ENCODE measurements at regions not wholly inside any gene's neighbourhood (a gene's known extent, or its start where the extent isn't known, plus 50 kb on each side); places are given as distances from the start of the nearest gene placed in this dataset.
A peak's percentile ranks its signal among the peaks of the same experiment; 100 is the strongest.
"Not testable (repeated sequence)": the region's sequence is repeated elsewhere in the genome, so short reads cannot be mapped to it uniquely, and the experiment has no call there.

DNA sequence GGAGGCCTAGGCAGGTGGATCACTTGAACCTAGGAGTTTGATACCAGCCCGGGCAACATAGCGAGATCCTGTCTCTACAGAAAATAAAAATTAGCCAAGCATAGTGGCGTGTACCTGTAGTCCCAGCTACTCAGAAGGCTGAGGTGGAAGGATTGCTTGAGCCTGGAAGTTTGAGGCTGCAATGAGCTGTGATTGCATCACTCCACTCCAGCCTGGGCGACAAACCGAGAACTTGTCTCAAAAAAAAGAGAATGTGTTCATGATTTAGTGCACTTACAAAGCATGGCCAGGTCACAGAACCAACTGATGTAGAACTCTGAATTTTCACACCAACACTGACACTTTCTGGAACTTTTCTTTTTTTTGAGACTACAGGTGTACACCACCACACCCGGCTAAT, 182.7 kb downstream of the ZFP64 start:
- DNase-seq (ENCODE audit: low spot score): no peak

DNA sequence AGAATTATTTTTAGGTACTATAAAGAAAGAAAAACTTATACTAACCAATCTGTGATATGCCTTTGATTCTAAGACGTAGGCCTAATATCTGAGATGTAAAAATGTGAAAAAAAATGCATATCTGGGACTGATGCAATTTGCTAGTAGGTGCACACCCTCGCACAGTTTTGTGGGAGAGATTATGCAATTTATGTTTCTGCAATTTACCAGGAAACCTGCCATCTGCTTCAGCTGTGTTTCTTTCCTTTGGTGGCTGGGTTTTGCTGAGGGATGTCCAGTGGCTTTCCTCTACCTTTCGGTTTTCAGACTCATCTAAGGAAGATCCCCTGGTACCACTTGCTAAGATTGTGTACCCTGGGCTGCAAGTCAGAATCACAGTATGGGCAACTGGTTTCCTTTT, 186.9 kb downstream of the ZFP64 start:
- DNase-seq (ENCODE audit: low spot score): peak; percentile 72

DNA sequence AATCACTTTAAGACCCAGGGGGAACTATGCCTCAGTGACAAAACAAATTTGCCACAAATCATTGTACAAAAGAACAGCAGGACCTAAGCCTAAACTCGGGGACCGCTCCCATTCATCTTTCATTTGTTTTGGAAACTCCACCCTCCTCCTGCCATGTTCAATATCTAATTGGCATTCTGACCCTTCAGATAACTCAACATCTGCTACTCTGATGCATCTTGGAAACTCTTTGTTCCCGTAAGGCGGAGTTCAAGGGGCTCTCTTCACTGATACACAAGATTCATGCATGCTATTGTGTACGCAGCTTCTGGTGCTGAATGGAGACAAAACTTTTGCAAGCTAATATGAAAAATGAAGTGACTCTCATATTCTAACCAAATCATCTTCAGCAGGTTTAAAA, 187.6 kb downstream of the ZFP64 start:
- no peak for DNase-seq (ENCODE audit: low spot score)

DNA sequence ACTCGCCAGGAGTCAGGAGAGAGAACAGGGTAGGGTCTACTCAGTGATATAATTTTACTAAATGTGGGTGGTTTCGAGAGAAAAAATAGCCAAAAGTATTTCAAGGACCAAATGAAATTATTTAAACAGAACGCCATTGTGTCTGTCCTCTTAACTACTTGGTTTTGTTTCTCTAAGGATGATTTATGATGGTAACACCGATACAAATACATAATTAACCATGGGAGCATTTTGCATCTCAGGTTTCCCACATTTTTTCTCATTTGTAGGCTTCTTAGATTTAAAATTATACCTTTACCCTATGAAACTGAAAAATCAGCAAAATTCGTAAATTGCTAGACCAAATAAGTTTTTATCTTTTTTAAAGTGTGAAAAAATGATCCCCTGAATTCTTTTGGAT, 188.2 kb downstream of the ZFP64 start:
- DNase-seq (ENCODE audit: low spot score): no peak

DNA sequence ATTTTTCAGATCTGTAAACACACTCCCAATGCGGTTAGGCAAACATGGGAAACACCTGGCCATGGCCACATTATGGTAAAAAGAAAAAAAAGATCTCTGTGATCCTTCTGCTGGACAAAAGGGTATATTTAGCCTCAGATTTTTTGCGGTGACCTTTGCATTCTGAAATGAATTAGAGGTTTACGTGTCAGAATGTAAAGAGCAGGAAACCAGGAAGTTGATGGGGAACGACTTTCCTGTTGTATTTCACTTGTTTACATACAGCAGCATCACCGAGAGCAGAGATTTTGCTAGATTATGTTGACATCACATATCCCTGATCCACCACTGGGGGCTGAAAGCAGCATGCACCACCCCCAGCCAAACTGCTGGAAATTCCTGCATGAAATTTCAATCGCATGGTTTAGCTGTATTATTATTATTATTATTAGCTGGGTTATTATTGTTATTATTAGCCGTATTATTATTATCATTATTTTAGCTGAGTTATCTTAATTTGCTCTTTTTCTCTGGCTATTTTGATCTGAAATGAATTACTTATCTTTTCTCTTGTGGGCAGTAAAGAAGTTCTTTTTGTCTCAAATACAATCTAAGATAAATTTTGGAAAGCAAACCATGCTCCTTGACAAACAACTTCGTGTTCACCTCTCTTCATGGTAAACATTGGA, 189.4 kb downstream of the ZFP64 start:
- DNase-seq (ENCODE audit: low spot score): no peak

DNA sequence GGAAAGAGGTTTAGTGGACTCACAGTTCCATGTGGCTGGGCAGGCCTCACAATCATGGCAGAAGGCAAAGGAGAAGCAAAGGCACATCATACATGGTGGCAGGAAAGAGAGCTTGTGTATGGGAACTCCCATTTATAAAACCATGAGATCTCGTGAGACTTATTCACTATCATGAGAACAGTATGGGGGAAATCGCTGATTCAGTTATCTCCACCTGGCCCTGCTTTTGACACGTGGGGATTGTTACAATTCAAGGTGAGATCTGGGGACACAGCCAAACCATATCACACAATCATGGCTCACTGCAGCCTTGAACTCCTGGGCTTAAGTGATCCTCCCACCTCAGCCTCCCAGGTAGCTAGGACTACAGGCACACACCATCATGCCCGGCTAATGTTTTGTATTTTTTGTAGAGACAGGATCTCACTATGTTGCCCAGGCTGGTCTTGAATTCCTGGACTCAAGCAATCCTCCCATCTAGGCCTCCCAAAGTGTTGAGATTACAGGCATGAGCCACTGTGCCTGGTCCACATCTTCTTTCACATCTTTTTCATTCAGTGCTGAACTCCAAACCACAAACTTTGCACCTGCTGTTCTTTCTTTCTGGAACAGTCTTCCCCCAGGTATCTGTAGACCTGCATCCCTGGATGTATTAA, 194.2 kb downstream of the ZFP64 start:
- not testable (repeated sequence) for DNase-seq (ENCODE audit: low spot score)

DNA sequence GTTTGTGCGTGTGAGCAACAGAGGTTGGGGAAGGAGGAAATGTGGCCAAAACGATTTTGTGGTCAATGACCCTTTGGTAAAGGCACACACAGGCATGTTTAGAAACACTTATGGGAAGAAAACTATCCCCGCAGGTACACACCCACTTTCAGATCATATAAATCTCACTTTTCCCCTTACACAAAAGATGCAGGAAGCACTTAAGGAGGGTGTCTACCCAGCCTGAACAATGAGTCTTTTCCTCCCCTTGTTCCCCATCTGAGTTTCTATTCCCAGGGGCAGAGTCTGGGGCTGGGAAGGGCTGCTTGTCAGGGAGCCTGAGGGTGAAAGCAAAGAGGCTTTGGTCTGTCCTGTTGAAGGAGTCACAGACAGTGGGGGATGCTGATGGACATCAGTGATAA, 193.2 kb upstream of the SALL4 start:
- DNase-seq (ENCODE audit: low spot score): no peak

DNA sequence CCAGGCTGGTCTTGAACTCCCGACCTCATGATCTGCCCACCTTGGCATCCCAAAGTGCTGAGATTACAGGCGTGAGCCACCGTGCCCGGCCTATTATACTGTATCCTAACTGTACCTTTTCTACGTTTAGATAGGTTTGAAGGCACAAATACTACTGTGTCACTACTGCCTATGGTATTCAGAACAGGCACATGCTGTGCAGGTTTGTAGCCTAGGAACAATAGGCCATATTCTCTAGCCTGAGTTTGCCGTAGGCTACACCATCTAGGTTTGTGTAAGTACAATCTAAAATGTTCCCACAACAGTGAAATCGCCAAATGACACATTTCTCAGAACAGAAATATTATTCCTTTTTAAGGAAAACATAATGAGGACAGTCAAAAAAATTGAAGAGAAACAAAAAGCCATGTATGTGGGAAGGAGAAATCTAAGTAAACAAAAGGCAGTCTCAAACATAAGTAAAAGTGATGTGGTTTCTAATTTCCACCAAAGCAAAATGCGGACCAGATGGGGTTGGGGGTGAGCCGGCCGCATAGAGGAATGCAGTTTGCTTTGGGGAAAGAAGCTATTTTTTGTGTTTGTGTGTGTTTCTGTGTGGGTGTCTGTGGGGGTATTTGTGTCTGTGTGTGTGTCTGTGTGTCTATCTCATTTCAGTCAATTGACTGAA, 192.6 kb upstream of the SALL4 start:
- DNase-seq (ENCODE audit: low spot score): no peak

DNA sequence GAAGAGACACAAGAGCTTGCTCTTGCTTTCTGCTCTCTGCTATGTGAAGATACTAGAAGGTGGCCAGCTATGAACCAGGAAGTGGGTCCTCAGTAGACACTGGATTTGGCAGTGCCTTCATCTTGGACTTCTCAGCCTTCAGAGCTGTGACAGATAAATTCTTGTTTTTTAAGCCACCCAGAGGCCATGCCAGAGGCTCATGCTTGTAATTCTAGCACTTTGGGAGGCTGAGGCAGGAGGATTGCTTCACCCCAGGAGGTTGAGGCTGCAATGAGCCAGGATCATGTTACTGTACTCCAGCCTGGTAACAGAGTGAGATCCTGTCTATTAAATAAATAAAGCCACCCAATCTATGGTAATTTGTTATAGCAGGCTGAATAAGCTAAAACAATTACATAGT, 185.5 kb upstream of the SALL4 start:
- no peak for DNase-seq (ENCODE audit: low spot score)

DNA sequence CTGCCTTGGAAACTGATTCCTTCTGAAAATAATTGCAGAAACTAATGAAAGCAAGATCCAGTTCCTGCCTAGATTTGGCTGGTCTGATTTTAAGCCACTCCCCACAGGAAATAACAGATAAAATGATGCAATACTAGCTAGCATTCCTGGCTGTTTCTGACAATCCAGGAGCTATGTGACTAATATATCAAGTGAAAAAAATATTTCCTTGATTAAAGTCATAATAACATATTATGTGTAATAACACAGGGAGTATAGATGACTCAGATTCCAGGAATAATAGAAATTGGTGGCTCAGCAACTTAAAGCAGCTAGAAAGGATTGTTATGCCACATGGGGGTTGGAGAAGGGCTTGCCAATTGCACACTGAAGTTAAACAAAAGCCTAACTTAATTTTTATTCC, 182.7 kb upstream of the SALL4 start:
- peak; percentile 92 for DNase-seq (ENCODE audit: low spot score)

DNA sequence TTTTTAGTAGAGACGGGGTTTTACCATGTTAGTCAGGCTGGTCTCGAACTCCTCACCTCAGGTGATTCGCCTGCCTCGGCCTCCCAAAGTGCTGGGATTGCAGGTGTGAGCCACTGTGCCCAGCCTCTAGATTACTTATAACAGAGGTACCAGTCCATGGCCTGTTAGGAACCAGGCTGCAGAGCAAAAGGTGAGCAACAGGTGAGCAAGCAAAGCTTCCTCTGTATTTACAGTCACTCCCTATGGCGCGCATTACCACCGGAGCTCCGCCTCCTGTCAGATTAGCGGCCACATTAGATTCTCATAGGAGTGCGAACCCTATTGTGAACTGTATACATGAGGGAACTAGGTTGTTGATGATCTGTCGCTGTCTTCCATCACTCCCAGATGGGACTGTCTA, 178.0 kb upstream of the SALL4 start:
- no peak for DNase-seq (ENCODE audit: low spot score)

DNA sequence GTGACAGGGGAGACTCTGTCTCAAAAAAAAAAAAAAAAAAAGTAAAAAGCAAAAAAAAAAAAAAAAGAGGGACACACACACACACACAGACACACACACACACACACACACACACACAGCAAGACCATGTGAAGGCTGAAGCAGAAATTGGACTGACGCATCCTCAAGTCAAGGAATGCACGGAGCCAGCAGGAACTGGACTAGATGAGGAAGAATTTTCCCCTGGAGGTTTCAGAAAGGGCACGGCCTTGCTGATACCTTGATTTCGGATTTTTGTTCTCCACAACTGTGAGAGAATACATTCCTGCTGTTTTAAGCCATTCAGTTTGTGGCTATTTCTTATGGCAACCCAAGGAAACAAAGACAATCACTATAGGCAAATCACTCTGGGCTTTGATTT, 176.9 kb upstream of the SALL4 start:
- DNase-seq (ENCODE audit: low spot score): no peak

DNA sequence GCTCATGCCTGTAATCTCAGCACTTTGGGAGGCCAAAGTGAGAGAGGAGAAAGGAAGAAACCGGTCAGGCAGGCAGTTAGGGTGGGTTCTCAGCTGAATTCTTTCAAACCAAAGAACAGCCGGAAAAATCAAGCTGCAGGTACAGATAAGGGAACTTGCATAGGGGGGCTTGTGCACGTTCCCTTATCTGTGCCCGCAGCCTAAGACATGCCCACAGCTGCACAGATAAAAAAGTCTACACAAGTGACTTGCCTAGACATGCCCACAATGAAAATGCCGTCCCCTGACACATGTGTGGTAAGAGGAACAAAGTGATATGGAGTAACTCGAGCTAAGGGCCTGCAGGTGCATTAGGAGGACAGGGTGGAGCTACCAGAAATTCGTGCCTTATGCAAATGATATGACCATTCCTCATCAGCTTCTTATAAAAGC, 175.8 kb upstream of the SALL4 start:
- DNase-seq (ENCODE audit: low spot score): no peak

DNA sequence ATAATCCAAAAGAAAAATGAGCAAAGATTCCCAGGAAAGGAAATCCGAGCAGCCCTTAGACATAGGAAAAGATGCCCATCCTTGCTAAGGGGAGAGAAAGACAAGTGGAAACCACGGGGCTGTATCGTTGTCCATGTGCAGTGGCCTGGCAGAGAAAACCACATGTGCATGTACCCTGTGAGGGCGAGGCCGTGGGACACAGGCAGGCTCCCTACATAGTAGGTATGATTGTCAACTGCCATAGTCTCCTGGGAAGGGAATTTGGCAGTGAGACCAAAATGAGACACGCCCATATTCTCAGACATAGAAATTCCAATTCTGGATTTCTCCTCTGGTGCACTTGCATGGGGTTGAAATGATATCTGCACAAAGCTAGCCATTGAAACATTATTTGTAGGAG, 169.7 kb upstream of the SALL4 start:
- DNase-seq (ENCODE audit: low spot score): no peak

DNA sequence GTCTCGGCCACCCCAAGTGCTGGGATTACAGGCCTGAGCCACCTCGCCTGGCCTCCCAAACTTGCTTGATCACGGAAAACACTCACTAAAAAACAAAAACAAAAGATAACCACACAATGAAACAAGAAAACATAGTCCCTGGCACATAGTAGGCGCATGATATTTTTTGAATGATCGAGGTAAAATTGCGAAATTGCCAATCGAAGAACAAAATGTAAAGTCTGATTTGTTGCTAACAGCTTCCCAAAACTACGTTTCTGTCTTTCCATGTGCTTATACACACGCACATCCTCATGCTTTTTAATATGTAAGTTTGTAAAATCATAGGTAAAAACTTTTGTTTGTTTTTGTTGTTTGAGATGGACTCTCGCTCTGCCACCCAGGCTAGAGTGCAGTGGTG, 168.5 kb upstream of the SALL4 start:
- no peak for DNase-seq (ENCODE audit: low spot score)

DNA sequence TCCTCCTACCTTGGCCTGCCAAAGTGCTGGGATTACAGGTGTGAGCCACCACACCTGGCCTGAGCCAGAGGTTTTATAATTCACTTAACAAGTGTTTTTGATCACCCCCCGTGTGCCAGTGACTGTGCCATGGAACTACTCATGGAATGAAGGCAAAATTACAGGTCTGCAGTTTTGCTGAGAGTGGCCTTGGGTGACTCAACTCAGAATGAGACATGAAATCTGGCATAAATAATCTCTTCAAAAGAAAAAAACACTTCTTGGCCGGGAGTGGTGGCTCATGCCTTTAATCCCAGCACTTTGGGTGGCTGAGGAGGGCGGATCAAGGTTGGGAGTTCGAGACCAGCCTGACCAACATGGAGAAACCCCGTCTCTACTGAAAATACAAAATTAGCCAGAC, 166.9 kb upstream of the SALL4 start:
- DNase-seq (ENCODE audit: low spot score): no peak

DNA sequence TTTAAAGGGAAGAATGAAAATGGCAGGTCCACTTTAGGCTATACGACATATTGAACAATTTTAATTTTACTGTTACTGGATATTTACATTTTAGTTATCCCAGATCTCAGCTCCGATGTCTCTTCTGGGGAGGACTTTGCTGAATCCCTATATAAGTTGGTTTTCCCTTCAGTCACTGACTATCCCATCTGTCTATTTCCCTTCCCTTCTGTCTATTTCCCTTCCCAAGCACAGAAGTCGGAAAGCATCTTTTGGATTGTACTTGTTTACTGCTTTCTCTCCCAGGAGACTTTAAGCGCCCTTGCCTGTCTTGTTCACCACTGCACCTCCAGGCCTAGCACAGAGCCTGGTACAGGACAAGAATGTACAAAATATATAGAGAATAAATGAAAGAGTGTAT, 165.8 kb upstream of the SALL4 start:
- no peak for DNase-seq (ENCODE audit: low spot score)

DNA sequence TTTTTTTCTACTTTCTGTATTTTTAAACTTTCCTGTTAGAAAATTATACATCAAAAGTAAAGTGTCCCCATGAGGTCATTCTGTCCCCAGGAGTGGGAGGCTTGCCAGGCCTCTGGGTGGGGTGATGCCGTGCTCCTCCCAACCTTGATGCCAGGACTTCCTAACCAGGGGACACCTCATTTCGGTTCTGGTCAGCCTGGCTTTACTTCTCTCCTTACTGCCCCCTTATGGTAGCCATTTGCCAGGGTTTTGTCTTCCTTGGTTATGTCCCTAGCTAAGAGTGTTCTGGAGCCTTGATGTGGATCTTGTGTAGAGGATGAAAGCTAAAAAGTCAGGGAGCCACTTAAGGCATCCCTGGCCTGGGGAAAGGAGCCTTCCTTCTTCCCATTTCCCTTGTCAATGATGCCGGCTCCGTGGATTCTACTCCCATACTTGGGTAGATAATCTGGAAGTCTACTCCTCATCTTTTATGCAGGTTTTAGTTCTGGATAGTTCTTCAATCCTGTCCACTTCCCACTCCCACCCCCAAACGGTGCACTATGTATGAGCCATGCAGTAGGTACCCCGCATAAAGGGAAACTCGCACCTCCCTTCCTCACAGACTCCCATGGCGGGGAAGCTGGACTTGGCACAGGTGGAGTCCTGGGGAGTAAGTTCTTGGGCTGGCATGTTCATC, 164.1 kb upstream of the SALL4 start:
- peak; percentile 82 for DNase-seq (ENCODE audit: low spot score)

DNA sequence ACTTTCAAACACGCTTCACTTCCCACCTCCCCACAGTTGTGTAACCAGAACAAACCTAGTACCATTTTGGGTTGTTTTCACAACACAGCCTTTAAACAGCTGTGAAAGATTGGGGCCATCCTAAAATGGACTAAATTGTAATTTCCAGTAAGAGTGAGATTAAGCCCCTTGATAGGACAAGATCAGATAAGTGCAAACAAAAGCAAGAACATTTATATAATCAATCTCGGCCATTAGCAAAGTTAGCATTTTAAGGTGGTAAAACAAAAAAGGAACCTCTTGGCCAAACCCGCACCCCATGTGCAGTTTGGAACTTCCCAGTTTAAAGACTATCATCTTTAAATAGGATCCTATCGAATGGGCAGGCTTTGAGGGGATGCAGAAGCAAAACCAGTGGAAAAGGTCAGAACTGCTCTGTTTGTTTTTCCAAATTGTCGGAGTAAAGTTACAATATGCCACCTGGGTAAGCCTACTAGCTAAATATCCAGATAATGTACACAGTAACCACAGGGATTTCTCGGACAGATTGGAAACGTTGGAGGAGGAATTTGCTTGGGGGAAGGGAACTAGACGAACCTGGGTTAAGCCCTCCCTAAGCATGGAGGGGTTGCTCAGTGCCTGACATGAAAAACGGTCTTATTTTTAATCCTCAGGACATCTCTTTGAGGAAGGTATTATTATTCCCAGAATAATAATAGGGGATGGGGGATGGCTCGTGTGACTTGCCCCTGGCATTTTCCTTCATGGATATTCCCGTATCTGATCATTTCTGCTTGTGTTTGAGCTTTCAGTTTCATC, 159.8 kb upstream of the SALL4 start:
- DNase-seq (ENCODE audit: low spot score): no peak

DNA sequence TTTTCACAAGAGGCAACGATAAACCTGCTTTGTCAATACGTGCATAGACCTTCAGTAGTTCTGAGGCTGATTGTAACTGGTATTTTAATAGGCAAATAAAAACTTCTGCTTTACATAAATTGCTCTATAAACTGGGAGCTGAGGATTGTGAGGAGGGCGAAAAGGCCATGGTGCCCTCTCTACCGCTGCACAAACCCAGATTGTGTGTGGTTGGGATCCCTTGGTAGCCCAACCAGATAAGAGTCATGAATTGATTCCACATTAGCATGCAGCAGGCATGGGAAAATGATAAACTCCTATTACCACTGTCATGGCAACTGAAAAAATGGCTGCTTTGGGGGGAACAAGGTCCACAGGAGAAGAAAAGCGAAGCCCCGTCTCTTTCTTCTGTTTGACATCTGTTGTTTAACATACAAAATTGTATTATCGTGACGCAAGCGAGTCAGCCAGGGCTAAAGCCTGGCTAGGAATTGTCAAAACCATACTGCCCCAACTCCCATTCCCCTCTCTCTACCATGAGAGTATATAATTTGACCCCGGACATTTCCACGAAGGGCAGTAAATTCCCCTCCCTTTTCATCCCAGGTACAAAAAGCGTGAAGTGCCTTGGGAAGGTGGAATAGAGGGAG, 157.8 kb upstream of the SALL4 start:
- DNase-seq (ENCODE audit: low spot score): no peak

DNA sequence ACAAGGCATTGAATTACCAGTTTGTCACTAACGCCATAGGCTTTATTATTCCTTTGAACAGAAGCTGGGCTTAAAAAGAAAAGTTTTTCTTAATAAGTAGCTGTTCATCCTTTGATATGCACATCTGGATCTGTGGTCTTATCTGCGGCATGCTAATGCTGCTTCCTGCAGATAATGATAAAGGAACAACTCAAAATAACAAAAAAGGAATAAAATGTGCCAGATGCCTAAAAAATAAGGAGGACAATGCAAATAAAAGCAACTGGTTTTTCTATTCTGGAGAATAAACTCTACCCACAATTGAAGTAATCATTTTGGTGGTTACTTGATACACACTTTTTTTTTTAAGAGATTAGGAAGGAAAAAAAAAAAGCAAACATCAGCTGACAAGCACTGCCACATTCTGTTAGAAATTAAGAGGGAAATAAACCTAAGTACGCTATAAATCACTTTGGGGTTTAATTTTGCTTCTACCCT, 156.8 kb upstream of the SALL4 start:
- no peak for DNase-seq (ENCODE audit: low spot score)

Data from AG20443 (cell line).